Ishikawa (cell line): ENCODE measurements at regions not wholly inside any gene's neighbourhood (a gene's known extent, or its start where the extent isn't known, plus 50 kb on each side); places are given as distances from the start of the nearest gene placed in this dataset.

Experiments used
- CEBPB ChIP-seq: IDR thresholded peaks from 2 replicates; pipeline ENCODE4 v1.6.1; 2012
- CREB1 ChIP-seq: IDR thresholded peaks from 2 replicates; pipeline ENCODE4 v1.6.1; 2012; ENCODE audit warnings: low read depth
- RAD21 ChIP-seq: IDR thresholded peaks from 2 replicates; pipeline ENCODE4 v1.6.1; 2012; ENCODE audit warnings: low read depth
- REST ChIP-seq: IDR thresholded peaks from 2 replicates; pipeline ENCODE4 v1.6.1; 2012; ENCODE audit warnings: low read depth, mild to moderate bottlenecking
- TAF1 ChIP-seq: IDR thresholded peaks from 2 replicates; pipeline ENCODE4 v1.6.1; 2012; ENCODE audit warnings: low read depth, mild to moderate bottlenecking
- TF ChIP-seq, protein P1 (sequence below): IDR thresholded peaks from 2 replicates; pipeline ENCODE4 v1.6.1; 2012

- TF ChIP-seq, protein P1, sequence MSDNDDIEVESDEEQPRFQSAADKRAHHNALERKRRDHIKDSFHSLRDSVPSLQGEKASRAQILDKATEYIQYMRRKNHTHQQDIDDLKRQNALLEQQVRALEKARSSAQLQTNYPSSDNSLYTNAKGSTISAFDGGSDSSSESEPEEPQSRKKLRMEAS: no peak
- TF ChIP-seq REST: no peak
- no peak for TF ChIP-seq RAD21
- TF ChIP-seq CEBPB: no peak
- TF ChIP-seq TAF1: no peak
- no peak for TF ChIP-seq CREB1
Measured at GRCh38 chr2:142562900-142563299, 314.6 kb upstream of the KYNU start.
